Hepatic stellate cell (primary cell): ENCODE measurements at regions not wholly inside any gene's neighbourhood (a gene's known extent, or its start where the extent isn't known, plus 50 kb on each side); places are given as distances from the start of the nearest gene placed in this dataset.
"Not testable (repeated sequence)": the region's sequence is repeated elsewhere in the genome, so short reads cannot be mapped to it uniquely, and the experiment has no call there.

Experiments used
- DNase-seq: peaks from one replicate; pipeline ENCODE4 v3.0.0; 2011; ENCODE audit warnings: low spot score

DNA sequence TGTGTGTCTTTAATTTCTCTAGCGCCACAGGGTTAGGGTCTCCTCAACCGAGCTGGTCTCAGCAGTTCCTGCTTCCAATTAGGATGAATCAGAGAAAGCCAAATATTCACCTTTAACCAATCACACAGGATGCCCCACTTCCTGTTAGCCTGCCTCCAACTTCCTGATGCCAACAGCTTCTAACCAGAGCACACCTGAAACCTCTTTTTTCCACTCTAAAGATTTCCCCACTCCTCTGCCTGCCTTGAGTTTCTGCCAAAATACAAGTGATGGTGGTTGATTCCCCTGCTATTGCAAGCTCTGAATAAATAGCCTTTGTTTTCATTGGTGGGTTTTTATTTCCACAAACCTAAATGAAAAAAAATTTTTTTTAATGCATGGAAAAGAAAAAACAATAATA, 144.7 kb upstream of the UST start:
- DNase-seq: no peak

DNA sequence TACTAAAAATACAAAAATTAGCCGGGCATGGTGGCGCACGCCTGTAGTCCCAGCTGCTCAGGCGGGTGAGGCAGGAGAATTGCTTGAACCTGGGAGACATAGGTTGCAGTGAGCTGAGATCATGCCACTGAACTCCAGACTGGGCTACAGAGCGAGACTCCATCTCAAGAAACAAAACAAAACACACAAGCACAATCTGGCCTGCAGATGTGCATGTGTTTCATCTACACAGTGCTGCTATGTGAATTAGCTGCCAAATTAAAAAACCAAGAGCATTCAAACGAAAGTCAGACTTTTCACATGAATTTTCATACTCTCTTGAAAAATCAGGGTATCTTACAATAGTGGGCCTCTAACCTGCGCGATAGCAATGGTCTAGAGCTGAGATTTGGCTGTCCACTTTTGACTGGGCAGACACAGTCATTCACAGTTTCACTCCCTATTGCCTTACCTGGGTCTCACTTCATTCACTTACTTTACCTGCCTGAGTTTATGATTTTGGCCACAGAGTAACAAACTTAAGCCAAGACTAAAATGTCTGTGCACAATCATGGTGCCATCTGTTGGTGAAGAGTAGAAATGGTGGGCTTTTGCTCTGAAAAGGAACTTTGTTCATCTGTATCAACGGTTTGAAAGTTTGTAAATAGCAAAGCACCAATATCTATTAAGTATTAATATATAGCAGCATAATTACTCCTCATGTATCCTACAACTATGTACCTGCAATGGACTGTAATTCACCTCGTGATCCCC, 138.5 kb upstream of the UST start:
- DNase-seq: no peak

GRCh38 chr6:148611213-148611612, 135.6 kb upstream of the UST start:
- no peak for DNase-seq

- no peak for DNase-seq
Observed at GRCh38 chr6:148612043-148612442, 134.8 kb upstream of the UST start.

- DNase-seq: no peak
Observed at GRCh38 chr6:148614602-148615001, 132.2 kb upstream of the UST start.

DNA sequence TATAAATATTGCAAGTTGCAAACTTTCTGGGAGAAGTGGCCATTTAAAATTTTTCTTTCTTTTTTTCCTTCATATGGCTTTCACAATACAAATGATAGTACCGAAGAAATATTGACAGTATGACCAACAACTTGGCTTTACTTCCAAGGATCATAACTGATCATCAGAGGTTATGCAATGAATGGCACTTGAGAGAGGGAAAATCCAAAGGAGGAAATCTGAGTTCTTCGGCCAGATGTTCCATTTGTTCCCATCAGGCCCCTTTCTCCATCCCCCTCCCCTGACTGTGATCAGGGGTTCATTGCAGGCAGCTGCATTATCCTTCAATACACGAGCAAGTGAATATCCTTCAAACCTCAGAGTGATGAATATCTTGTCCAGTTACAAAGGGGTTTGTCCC, 130.0 kb upstream of the UST start:
- no peak for DNase-seq

GRCh38 chr6:148617530-148617929, 129.3 kb upstream of the UST start:
- peak; percentile 17 for DNase-seq

DNA sequence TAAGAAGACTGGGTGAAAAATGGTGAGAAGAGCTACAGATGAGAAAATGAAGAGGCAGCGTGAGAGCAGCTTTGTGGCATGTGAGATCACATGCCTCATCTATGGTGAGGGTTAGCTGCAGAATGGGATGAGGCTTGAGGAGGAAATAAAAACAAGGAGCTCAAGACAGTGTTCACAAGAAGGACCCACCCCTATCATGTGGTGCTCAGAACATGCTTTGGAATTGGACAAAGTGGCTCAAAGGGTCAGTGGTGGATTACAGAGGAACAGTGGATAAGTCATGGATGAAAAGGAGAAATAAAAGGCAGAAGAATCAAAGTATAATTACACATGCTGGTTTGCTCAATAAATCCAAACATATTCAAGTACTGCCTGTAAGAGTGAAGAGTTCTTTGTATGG, 126.9 kb upstream of the UST start:
- no peak for DNase-seq

DNA sequence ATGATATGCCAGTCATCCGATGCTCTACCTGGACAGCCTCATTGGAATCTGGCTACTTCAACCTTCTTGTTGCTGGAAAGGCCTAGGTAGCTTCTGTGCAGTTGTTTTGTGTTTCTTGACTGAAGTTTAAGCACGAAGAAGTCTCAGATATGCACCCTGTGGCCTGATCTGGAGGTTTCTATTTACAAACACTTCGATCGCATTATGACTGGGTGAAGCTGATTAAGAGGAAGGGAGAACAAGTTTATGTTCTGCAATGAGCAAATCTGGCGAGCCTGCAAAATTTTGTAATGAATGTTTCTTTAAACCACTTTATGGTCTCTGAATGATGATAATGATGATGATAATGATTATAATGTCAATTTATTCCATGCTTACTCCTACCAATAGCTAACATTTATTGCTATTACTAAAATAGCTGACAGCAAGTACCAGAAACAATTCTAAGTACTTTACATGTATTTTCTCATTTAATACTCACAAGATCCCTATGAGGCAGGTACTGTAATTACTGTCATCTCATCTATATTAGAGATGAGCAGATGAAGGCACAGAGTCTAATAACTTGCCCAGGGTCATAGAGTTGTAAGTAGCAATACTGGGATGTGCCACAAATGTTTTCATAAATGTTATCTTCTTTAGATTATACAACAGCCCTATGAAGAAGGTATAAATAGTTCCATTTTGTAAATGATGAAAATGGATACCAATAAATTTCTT, 126.1 kb upstream of the UST start:
- no peak for DNase-seq

- DNase-seq: no peak
Observed at GRCh38 chr6:148625609-148626008, 121.2 kb upstream of the UST start.

- no peak for DNase-seq
Observed at GRCh38 chr6:148628251-148628650, 118.6 kb upstream of the UST start.

DNA sequence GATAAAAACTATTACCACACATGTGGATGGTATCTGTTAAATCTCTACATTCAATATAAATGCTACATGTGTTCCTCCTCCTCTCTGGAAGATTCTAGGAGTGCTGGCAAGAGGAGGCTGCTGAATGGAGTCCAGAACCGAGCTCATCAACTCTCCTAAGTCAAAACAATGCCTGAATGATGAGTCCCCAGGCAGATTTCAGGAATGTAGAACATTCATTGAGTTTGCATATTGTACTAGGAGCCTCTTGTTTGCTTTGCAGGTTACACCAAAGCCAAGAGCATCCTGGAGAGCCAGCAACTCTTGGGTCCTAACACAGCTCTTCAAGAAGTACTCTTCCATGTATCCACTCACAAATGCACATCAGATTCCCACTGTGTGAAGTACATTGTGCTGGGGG, 117.6 kb upstream of the UST start:
- DNase-seq: peak; percentile 26

DNA sequence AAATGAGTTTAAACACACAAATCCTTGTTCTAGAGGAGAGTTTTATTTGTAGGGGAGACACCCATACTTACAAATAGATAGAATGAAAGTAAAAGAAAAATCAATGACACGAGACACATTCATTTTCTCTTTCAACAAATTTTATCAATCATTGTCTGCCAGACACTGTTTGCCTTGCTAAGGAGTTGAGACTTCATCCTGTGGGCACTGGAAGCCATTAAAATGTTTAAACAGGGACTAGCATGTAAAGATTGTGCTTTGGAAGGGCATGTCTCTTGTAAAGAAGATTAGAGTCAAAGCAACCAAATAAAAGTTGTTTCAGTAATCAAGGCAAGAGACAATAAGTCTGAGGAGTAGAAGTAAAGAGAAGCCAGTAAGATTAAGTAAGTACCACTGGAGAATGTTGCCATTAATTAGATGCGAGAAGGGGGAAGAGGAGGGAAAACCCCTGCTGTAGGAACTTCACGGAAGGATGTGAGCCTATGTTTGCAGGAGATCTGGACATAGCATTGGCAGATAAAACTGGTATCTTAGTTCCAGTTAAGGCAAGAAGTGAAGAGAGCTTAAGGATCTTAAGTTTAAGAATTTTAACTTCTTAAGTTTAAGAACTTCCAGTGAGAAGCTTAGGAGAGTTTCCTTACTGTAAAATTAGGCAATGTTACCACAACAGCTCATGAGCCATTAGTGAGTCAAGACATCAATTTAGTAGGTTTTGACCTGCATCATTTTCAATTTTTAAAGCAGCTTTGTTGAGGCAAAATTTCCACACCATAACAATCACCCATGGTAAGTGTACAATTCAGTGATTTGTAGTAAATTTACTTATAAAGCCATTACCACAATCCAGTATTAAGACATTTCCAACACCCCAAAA, 117.0 kb upstream of the UST start:
- no peak for DNase-seq

GRCh38 chr6:148635070-148635743, 111.6 kb upstream of the UST start:
- no peak for DNase-seq

DNA sequence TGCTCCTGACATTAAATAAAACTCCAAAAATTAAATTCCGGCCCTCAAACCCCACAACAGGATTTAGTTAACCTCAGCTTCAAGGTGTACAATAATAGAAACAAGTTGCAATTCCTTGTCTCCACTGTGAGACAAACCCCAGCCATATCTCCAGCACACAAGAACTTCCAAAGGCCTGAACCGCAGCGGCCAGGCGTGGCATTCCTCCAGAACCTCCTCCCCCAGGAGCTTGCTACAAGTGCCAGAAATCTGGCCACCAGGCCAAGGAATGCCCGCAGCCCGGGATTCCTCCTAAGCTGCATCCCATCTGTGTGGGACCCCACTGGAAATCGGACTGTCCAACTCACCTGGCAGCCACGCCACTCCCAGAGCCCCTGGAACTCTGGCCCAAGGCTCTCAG, 105.0 kb upstream of the UST start:
- not testable (repeated sequence) for DNase-seq

GRCh38 chr6:148643208-148643607, 103.6 kb upstream of the UST start:
- not testable (repeated sequence) for DNase-seq

DNA sequence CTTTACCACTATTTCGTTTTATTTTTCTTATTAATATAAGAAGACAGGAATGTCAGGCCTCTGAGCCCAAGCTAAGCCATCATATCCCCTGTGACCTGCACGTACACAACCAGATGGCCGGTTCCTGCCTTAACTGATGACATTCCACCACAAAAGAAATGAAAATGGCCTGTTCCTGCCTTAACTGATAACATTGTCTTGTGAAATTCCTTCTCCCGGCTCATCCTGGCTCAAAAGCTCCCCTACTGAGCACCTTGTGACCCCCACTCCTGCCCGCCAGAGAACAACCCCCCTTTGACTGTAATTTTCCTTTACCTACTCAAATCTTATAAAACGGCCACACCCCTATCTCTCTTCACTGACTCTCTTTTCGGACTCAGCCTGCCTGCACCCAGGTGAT, 101.8 kb upstream of the UST start:
- DNase-seq: not testable (repeated sequence)

GRCh38 chr6:148648754-148649453, 97.9 kb upstream of the UST start:
- no peak for DNase-seq

DNA sequence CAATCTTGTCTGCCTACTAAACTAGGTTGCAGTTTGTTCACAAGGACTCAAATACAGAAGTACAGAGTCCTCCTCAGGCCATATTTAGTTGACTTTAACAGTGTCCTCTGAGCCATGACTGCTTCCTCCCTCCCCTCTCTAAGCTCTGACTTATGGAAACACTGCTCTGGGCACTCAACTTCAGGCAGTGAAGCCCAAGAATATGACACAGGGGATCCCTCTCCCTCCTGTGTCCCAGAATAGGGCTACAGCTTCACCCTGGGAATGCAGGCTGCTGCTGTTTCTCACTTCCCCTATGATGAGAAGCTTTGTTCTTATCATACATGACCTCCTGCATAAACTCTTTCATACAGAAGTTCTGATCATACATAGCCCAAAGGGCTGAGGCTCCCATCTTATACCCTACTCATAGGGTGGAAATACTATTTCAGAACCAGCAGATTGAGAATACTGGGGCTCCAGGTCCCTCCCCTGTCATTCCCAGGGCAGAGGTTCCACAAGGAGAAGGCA, 97.3 kb upstream of the UST start:
- no peak for DNase-seq

DNA sequence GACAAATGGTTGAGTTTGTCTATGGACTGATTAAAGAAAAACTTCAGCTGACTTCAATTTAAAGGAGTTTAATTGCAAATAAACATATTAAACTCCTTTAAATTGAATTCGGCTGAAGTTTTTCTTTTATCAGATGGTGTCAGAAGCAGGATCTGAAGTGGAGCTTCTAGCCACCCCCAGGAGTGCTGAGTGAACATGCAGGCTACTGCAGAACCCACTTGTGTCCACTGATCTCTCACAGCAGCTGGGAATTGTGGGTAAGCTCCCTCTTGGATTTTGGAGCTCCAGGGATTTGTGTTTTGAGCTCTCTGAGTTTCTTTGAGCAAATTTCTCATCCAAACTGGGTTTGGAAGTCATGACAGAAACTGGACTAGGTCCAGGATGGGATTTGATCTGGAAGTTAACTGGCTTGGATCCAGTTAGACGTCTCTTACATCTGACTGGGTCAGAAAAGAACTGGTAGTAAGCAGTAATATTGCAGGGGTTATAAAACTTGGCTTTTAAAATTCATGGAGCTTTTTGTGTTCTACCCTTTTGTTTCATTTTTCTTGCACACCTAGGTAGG, 95.8 kb upstream of the UST start:
- DNase-seq: no peak

GRCh38 chr6:148652205-148652604, 94.6 kb upstream of the UST start:
- DNase-seq: no peak
